A673 (cell line): ENCODE measurements at regions not wholly inside any gene's neighbourhood (a gene's known extent, or its start where the extent isn't known, plus 50 kb on each side); places are given as distances from the start of the nearest gene placed in this dataset.

ENCODE experiments used
- BruUV-seq: library from RNA; stranded (reverse); fragments of 400-500 nt; replicated peaks from 2 replicates; lab custom pipeline; 2021; lab: Mats Ljungman, UMichigan
- CTCF ChIA-PET: fragments of 300-600 bp; sonication (Branson Sonifier 250); formaldehyde crosslinking; loops from one replicate; lab custom pipeline; 2022; ENCODE audit warnings: antibody characterized with exemption; lab: Charles Lee
- POLR2A ChIA-PET: fragments of 300-600 bp; sonication (Branson Sonifier 250); formaldehyde crosslinking; loops from one replicate; lab custom pipeline; 2022; ENCODE audit warnings: antibody characterized with exemption; ENCODE audit not compliant: low non-redundant PET; lab: Charles Lee
- DNase-seq: peaks from one replicate; pipeline ENCODE4 v3.0.0-alpha.2; 2015; ENCODE audit warnings: low spot score
- H3K27ac ChIP-seq: fragments of 200-600 bp; sonication (generic); 2 replicates; pipeline ENCODE4 v1.5.1; 2016; ENCODE audit warnings: mixed run types, low read depth, mild to moderate bottlenecking, mixed read lengths, antibody characterized with exemption, low read length; ENCODE audit not compliant: poor library complexity, severe bottlenecking
- H3K27me3 ChIP-seq: fragments of 200-600 bp; sonication (generic); replicated peaks from 2 replicates; pipeline ENCODE4 v1.6.1; 2017; ENCODE audit warnings: mixed run types, low read depth, mild to moderate bottlenecking, mixed read lengths, antibody characterized with exemption, low read length; ENCODE audit not compliant: insufficient read depth, poor library complexity
- H3K36me3 ChIP-seq: fragments of 200-600 bp; sonication (generic); 2 replicates; pipeline ENCODE4 v1.6.1; 2016; ENCODE audit warnings: mixed run types, mild to moderate bottlenecking, mixed read lengths, antibody characterized with exemption, low read length; ENCODE audit not compliant: insufficient read depth, poor library complexity, severe bottlenecking
- H3K4me1 ChIP-seq: fragments of 200-600 bp; sonication (generic); 2 replicates; pipeline ENCODE4 v1.6.1; 2017; ENCODE audit warnings: mixed run types, mild to moderate bottlenecking, mixed read lengths, antibody characterized with exemption, low read length; ENCODE audit not compliant: insufficient read depth, poor library complexity, severe bottlenecking
- H3K4me3 ChIP-seq: fragments of 200-600 bp; sonication (generic); 2 replicates; pipeline ENCODE4 v1.5.1; 2016; ENCODE audit warnings: low read depth, mixed run types, mild to moderate bottlenecking, mixed read lengths, low read length; ENCODE audit not compliant: poor library complexity, severe bottlenecking
- H3K9me3 ChIP-seq: fragments of 200-600 bp; sonication (generic); 2 replicates; pipeline ENCODE4 v1.6.1; 2016; ENCODE audit warnings: mixed run types, low read depth, mild to moderate bottlenecking, mixed read lengths, antibody characterized with exemption, low read length; ENCODE audit not compliant: poor library complexity, severe bottlenecking
- CTCF ChIP-seq: fragments of 300-800, 200-600 bp; sonication (generic); conservative IDR thresholded peaks from 2 replicates; pipeline ENCODE4 v1.5.1; 2017; ENCODE audit warnings: low read depth, mild to moderate bottlenecking, antibody characterized with exemption, low read length, moderate library complexity, mixed read lengths
- EZH2 ChIP-seq: fragments of 200-600 bp; sonication (generic); IDR thresholded peaks from 2 replicates; pipeline ENCODE4 v1.6.1; 2017; ENCODE audit warnings: borderline replicate concordance, low read depth, mild to moderate bottlenecking, mixed read lengths, antibody characterized with exemption, low read length; ENCODE audit not compliant: poor library complexity, severe bottlenecking
- intact Hi-C: fragments of 100-400 bp; cut with micrococcal nuclease; formaldehyde crosslinking; loops from one replicate; pipeline ENCODE4 v1.10.0; 2022; ENCODE audit not compliant: unreplicated experiment

- Histone ChIP-seq H3K27ac (no peak overlapping the region), H3K9me3 (no peaks in the 10 kb centered on the region), H3K27me3 (no peaks in the 10 kb centered on the region), H3K36me3 (no peaks in the 10 kb centered on the region), H3K4me3 (no peak overlapping the region), H3K4me1 (peaks cover 42% of the 10 kb centered on the region)
- CTCF ChIA-PET, result no interaction called here
- TF ChIP-seq EZH2 (no peak), CTCF (no peak)
- POLR2A ChIA-PET, result no interaction called here
- intact Hi-C loops, result no loop called here
- no TSS peak for BruUV-seq
- no peak for DNase-seq
Measured at GRCh38 chr10:105921348-105921747, 1243.2 kb downstream of the SORCS1 start.

DNA sequence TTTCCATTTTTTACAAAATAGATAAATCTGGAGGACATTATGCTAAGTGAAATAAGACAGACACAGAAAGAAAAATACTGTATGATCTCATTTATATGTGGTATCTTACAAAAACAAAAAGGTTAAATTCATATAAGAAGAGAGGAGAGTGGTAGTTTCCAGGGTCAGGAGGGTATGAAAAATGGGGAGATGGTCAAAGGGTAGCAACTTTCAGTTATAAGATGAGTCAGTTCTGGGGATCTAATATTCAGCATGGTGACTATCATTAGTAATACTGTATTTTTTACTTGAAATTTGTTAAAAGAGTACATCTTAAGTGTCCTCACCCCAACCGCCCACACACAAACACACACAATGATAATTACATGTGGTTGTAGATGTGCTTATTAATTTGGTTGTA, 1250.1 kb downstream of the SORCS1 start:
- TF ChIP-seq EZH2 (no peak), CTCF (no peak)

DNA sequence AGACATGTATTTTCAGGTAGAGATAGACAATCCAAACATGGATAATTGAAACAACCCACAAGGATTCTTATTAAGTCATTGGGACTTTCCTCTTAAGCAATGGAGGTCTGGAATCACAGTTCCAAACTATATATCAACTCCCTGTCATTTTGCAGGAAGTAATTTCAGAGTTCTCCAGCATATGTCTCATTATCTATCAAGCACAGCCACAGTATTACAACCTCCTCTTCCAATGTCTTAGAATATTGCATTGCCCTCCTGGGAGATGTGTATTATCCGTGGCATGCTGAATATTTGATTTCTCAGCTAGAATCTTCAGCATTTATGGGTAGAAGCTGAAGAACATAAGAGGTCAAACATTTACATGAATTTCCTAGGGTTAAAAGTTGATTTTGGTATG, 1255.8 kb downstream of the SORCS1 start:
- DNase-seq, result peak; percentile 56
- ChIA-PET POLR2A (no interaction called here), CTCF (no interaction called here)
- no peaks in the 10 kb centered on the region for H3K36me3 ChIP-seq
- BruUV-seq, result no TSS peak
- no peaks in the 10 kb centered on the region for H3K27me3 ChIP-seq
- no peaks in the 10 kb centered on the region for H3K9me3 ChIP-seq
- no peak for TF ChIP-seq EZH2
- no peak for TF ChIP-seq CTCF
- no peak overlapping the region for H3K27ac ChIP-seq
- no peak overlapping the region for H3K4me3 ChIP-seq
- intact Hi-C loops, result no loop called here
- H3K4me1 ChIP-seq, result peaks cover 23% of the 10 kb centered on the region

More for the DNA sequence above, 1250.1 kb downstream of the SORCS1 start:
- POLR2A ChIA-PET, result no interaction called here
- intact Hi-C loops, result no loop called here
- peaks cover 14% of the 10 kb centered on the region for H3K4me1 ChIP-seq
- H3K4me3 ChIP-seq, result no peak overlapping the region
- no peaks in the 10 kb centered on the region for H3K36me3 ChIP-seq
- no peak overlapping the region for H3K27ac ChIP-seq
- no peaks in the 10 kb centered on the region for H3K27me3 ChIP-seq
- H3K9me3 ChIP-seq, result no peaks in the 10 kb centered on the region
- BruUV-seq, result no TSS peak
- CTCF ChIA-PET, result no interaction called here
- DNase-seq, result no peak
